HCT116 (cell line): ENCODE measurements at regions not wholly inside any gene's neighbourhood (a gene's known extent, or its start where the extent isn't known, plus 50 kb on each side); places are given as distances from the start of the nearest gene placed in this dataset.

ENCODE experiments used
- ATAC-seq: fragments of 200-7000 bp; cut with Tn5 transposase; 2 replicates; pipeline ENCODE4 v1.9.1; 2020; ENCODE audit warnings: mild to moderate bottlenecking, moderate library complexity
- BruUV-seq: library from RNA; stranded (reverse); fragments of 400-500 nt; replicated peaks from 2 replicates; lab custom pipeline; 2021; lab: Mats Ljungman, UMichigan
- CTCF ChIA-PET: fragments of 300-600 bp; sonication (Branson Sonifier 250); formaldehyde crosslinking; loops from one replicate; lab custom pipeline; 2021; ENCODE audit warnings: antibody characterized with exemption; lab: Charles Lee
- POLR2A ChIA-PET: fragments of 300-600, 350-600 bp; sonication (Branson Sonifier 250); formaldehyde crosslinking; loops from one replicate; lab custom pipeline; 2021; ENCODE audit warnings: antibody characterized with exemption; lab: Charles Lee
- RAD21 ChIA-PET, 2 experiments: fragments of 300-600 bp; sonication (Branson Sonifier 250); formaldehyde crosslinking; loops; one replicate each; lab custom pipeline; 2023; ENCODE audit warnings: low total read pairs in 2 of 2; ENCODE audit not compliant: uncharacterized antibody in 2 of 2, unreplicated experiment in 2 of 2, low non-redundant PET in 1 of 2; lab: Charles Lee
- DNase-seq: peaks from one replicate; pipeline ENCODE4 v3.0.0-alpha.2; 2010; ENCODE audit warnings: low read depth, low spot score
- H2AFZ ChIP-seq: fragments of 200-600 bp; shearing (Covaris generic), sonication (generic); 2 replicates; pipeline ENCODE4 v1.6.1; 2017; ENCODE audit warnings: low read depth, mixed run types, mixed read lengths, antibody characterized with exemption, low read length; ENCODE audit not compliant: poor library complexity, severe bottlenecking
- H3K27ac ChIP-seq: 2 replicates; pipeline ENCODE4 v1.5.1; 2012; ENCODE audit warnings: low read depth, low read length
- H3K27me3 ChIP-seq: fragments of 200-600 bp; sonication (generic); 2 replicates; pipeline ENCODE4 v1.6.1; 2016; ENCODE audit warnings: mixed run types, low read length, mixed read lengths; ENCODE audit not compliant: insufficient read depth
- H3K36me3 ChIP-seq, 2 experiments: fragments of 200-500 bp in 1 of 2; fragments of 200-600 bp in 1 of 2; sonication (Bioruptor generic) in 1 of 2; sonication (generic) in 1 of 2; 2 replicates each; pipeline versions ENCODE4 v1.5.1 to v1.6.1; 2014 to 2016; ENCODE audit warnings: low read length in 2 of 2, inconsistent platforms in 1 of 2, mixed read lengths in 1 of 2, mixed run types in 1 of 2; ENCODE audit not compliant: insufficient read depth in 2 of 2, control insufficient read depth in 1 of 2
- H3K4me1 ChIP-seq, 2 experiments: fragments of 200-600 bp in 1 of 2; sonication (generic) in 1 of 2; 2 replicates each; pipeline versions ENCODE4 v1.5.1 to v1.6.1; 2012 to 2017; ENCODE audit warnings: low read length in 2 of 2, inconsistent platforms in 1 of 2, mild to moderate bottlenecking in 1 of 2, mixed read lengths in 1 of 2, mixed run types in 1 of 2, moderate library complexity in 1 of 2; ENCODE audit not compliant: insufficient read depth in 2 of 2, control insufficient read depth in 1 of 2
- H3K4me2 ChIP-seq: fragments of 200-600 bp; sonication (generic); 2 replicates; pipeline ENCODE4 v1.6.1; 2017; ENCODE audit warnings: mixed run types, low read length, mixed read lengths
- H3K4me3 ChIP-seq, 2 experiments: fragments of 200-600 bp in 1 of 2; sonication (generic) in 1 of 2; replicated peaks in 1 of 2; 2 replicates each; pipeline ENCODE4 v1.5.1; 2011 to 2016; ENCODE audit warnings: low read length in 2 of 2, control low read depth in 1 of 2, low read depth in 1 of 2, mild to moderate bottlenecking in 1 of 2, mixed read lengths in 1 of 2, mixed run types in 1 of 2
- H3K79me2 ChIP-seq: fragments of 200-600 bp; sonication (generic); 2 replicates; pipeline ENCODE4 v1.6.1; 2017; ENCODE audit warnings: mild to moderate bottlenecking, mixed run types, low read length, moderate library complexity, mixed read lengths; ENCODE audit not compliant: insufficient read depth
- H3K9ac ChIP-seq: fragments of 200-600 bp; sonication (generic); 2 replicates; pipeline ENCODE4 v1.6.1; 2016; ENCODE audit warnings: low read length, mixed read lengths
- H3K9me2 ChIP-seq: fragments of 200-600 bp; sonication (generic), shearing (Covaris generic); 2 replicates; pipeline ENCODE4 v1.6.1; 2017; ENCODE audit warnings: mixed run types, mild to moderate bottlenecking, moderate library complexity; ENCODE audit not compliant: insufficient read depth
- H3K9me3 ChIP-seq, 2 experiments: fragments of 200-500 bp in 1 of 2; fragments of 200-600 bp in 1 of 2; sonication (Bioruptor generic) in 1 of 2; sonication (generic) in 1 of 2; 2 replicates each; pipeline ENCODE4 v1.6.1; 2014 to 2017; ENCODE audit warnings: low read length in 2 of 2, mixed read lengths in 2 of 2, inconsistent platforms in 1 of 2, low read depth in 1 of 2, mild to moderate bottlenecking in 1 of 2, mixed run types in 1 of 2, moderate library complexity in 1 of 2; ENCODE audit not compliant: control insufficient read depth in 1 of 2, insufficient read depth in 1 of 2
- H4K20me1 ChIP-seq: fragments of 200-600 bp; sonication (generic), shearing (Covaris generic); 2 replicates; pipeline ENCODE4 v1.6.1; 2017; ENCODE audit warnings: mixed run types, mild to moderate bottlenecking, moderate library complexity; ENCODE audit not compliant: insufficient read depth
- POLR2A ChIP-seq: IDR thresholded peaks from 2 replicates; pipeline ENCODE4 v1.7.0; 2011; ENCODE audit warnings: borderline replicate concordance; ENCODE audit not compliant: insufficient read depth, insufficient read length; ENCODE audit errors: extremely low read depth
- SRF ChIP-seq: IDR thresholded peaks from 2 replicates; pipeline ENCODE4 v1.6.1; 2012; ENCODE audit warnings: low read depth
- intact Hi-C: fragments of 100-400 bp; cut with micrococcal nuclease; formaldehyde crosslinking; loops from 2 replicates; pipeline ENCODE4 v1.10.0; 2022
- TF ChIP-seq, protein P1 (sequence below), 3 experiments: fragments of 200-600 bp in 1 of 3; sonication (generic) in 1 of 3; IDR thresholded peaks in 2 of 3; conservative IDR thresholded peaks in 1 of 3; 2 replicates each; pipeline ENCODE4 v1.5.1; 2012 to 2017; ENCODE audit warnings: low read depth in 2 of 3, low read length in 2 of 3, antibody characterized with exemption in 1 of 3, borderline replicate concordance in 1 of 3, control low read depth in 1 of 3, mild to moderate bottlenecking in 1 of 3, mixed read lengths in 1 of 3, mixed run types in 1 of 3, moderate library complexity in 1 of 3; ENCODE audit not compliant: insufficient read depth in 1 of 3
- TF ChIP-seq, protein P2 (sequence below): IDR thresholded peaks from 2 replicates; pipeline ENCODE4 v1.6.1; 2012; ENCODE audit warnings: low read depth
- TF ChIP-seq, protein P3 (sequence below): IDR thresholded peaks from 2 replicates; pipeline ENCODE4 v1.6.1; 2011; ENCODE audit warnings: mild to moderate bottlenecking, low read length, moderate library complexity; ENCODE audit not compliant: insufficient replicate concordance; ENCODE audit errors: extremely low read depth

DNA sequence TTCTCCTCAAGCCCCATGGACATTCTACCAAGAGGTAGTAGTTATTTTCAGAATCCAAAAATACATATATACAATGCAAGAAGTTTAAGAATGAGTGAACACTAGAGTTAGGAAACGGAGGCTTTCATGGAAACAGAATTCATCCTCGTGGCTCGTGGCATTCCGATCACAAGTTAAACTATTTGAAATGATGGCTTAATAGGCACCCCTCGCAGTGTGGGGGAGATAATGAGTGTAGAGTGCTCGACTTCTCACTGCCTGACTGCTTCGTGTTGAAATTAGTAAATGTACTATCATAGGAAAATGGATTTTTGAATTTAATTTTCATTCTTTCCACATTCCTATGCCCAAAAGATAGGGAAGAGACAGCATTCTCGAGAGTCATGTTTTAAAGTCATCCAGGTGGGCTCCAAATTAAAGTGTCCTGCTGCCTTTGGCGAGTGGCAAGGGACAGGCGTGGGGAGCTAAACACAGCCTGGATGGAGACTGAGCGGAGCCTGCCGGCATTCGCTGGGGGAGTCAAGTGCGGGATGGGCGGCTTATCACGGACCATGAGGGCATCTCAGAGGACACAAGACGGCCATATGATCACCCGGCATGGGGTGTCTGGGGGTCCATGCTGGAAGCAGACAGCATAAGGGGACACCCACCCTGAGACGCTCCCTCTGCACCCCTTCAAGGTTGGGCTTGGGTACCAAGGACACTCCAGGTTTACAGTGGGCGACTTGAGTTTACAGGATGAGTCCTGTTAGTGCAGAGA lies 165.2 kb downstream of the TEX29 start:
- Histone ChIP-seq H3K79me2 (no peaks in the 10 kb centered on the region), H3K27me3 (no peaks in the 10 kb centered on the region), H3K4me3 (no peak overlapping the region), H2AFZ (no peak overlapping the region), H4K20me1 (no peaks in the 10 kb centered on the region), H3K9ac (no peak overlapping the region), H3K4me1 (no peaks in the 10 kb centered on the region), H3K27ac (no peak overlapping the region), H3K9me2 (no peaks in the 10 kb centered on the region), H3K36me3 (no peaks in the 10 kb centered on the region), H3K4me2 (no peak overlapping the region), H3K9me3 (peaks cover 4 to 9% of the 10 kb centered on the region in 2 experiments; a peak in 2 of 4 replicates)
- intact Hi-C loops: no loop called here
- TF ChIP-seq, protein P1, sequence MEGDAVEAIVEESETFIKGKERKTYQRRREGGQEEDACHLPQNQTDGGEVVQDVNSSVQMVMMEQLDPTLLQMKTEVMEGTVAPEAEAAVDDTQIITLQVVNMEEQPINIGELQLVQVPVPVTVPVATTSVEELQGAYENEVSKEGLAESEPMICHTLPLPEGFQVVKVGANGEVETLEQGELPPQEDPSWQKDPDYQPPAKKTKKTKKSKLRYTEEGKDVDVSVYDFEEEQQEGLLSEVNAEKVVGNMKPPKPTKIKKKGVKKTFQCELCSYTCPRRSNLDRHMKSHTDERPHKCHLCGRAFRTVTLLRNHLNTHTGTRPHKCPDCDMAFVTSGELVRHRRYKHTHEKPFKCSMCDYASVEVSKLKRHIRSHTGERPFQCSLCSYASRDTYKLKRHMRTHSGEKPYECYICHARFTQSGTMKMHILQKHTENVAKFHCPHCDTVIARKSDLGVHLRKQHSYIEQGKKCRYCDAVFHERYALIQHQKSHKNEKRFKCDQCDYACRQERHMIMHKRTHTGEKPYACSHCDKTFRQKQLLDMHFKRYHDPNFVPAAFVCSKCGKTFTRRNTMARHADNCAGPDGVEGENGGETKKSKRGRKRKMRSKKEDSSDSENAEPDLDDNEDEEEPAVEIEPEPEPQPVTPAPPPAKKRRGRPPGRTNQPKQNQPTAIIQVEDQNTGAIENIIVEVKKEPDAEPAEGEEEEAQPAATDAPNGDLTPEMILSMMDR (IDR thresholded peaks at IDR 0.05 in 2 of 3, conservative IDR thresholded peaks at IDR 0.05 in 1 of 3; ENCODE audit: borderline replicate concordance in 1 of 3, insufficient read depth in 1 of 3, low read depth in 2 of 3, low read length in 2 of 3): no peak
- TF ChIP-seq SRF (no peak), POLR2A (no peak)
- TF ChIP-seq, protein P2, sequence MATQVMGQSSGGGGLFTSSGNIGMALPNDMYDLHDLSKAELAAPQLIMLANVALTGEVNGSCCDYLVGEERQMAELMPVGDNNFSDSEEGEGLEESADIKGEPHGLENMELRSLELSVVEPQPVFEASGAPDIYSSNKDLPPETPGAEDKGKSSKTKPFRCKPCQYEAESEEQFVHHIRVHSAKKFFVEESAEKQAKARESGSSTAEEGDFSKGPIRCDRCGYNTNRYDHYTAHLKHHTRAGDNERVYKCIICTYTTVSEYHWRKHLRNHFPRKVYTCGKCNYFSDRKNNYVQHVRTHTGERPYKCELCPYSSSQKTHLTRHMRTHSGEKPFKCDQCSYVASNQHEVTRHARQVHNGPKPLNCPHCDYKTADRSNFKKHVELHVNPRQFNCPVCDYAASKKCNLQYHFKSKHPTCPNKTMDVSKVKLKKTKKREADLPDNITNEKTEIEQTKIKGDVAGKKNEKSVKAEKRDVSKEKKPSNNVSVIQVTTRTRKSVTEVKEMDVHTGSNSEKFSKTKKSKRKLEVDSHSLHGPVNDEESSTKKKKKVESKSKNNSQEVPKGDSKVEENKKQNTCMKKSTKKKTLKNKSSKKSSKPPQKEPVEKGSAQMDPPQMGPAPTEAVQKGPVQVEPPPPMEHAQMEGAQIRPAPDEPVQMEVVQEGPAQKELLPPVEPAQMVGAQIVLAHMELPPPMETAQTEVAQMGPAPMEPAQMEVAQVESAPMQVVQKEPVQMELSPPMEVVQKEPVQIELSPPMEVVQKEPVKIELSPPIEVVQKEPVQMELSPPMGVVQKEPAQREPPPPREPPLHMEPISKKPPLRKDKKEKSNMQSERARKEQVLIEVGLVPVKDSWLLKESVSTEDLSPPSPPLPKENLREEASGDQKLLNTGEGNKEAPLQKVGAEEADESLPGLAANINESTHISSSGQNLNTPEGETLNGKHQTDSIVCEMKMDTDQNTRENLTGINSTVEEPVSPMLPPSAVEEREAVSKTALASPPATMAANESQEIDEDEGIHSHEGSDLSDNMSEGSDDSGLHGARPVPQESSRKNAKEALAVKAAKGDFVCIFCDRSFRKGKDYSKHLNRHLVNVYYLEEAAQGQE: no peak
- TF ChIP-seq, protein P3, sequence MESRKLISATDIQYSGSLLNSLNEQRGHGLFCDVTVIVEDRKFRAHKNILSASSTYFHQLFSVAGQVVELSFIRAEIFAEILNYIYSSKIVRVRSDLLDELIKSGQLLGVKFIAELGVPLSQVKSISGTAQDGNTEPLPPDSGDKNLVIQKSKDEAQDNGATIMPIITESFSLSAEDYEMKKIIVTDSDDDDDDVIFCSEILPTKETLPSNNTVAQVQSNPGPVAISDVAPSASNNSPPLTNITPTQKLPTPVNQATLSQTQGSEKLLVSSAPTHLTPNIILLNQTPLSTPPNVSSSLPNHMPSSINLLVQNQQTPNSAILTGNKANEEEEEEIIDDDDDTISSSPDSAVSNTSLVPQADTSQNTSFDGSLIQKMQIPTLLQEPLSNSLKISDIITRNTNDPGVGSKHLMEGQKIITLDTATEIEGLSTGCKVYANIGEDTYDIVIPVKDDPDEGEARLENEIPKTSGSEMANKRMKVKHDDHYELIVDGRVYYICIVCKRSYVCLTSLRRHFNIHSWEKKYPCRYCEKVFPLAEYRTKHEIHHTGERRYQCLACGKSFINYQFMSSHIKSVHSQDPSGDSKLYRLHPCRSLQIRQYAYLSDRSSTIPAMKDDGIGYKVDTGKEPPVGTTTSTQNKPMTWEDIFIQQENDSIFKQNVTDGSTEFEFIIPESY: no peak
- ChIA-PET CTCF (no interaction called here), POLR2A (no interaction called here), RAD21 (no interaction called here)
- DNase-seq (no peak), ATAC-seq (no peak)
- no TSS peak for BruUV-seq
